ENCODE measurements at regions not wholly inside any gene's neighbourhood (a gene's known extent, or its start where the extent isn't known, plus 50 kb on each side); places are given as distances from the start of the nearest gene placed in this dataset.

DNA sequence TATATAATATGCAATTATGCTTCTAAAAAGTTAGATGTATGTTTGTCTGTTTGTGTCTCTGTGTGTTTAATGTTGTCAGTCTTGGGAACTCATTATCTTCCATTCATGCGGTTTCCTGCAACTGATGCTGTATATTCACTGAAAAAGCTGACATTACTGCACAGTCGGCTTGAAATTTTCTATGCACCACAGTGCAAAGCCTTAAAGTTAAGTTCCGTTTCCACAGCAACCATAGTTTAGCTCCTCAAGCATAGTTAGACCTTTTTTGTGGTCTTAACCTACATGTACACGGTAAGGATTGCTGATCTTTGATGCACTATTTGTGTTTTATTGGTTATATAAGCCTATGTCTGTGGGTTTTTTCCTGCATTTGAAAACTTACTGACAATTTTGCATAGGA lies 309.4 kb downstream of the KCNC2 start:
- TF ChIP-seq, protein P1, sequence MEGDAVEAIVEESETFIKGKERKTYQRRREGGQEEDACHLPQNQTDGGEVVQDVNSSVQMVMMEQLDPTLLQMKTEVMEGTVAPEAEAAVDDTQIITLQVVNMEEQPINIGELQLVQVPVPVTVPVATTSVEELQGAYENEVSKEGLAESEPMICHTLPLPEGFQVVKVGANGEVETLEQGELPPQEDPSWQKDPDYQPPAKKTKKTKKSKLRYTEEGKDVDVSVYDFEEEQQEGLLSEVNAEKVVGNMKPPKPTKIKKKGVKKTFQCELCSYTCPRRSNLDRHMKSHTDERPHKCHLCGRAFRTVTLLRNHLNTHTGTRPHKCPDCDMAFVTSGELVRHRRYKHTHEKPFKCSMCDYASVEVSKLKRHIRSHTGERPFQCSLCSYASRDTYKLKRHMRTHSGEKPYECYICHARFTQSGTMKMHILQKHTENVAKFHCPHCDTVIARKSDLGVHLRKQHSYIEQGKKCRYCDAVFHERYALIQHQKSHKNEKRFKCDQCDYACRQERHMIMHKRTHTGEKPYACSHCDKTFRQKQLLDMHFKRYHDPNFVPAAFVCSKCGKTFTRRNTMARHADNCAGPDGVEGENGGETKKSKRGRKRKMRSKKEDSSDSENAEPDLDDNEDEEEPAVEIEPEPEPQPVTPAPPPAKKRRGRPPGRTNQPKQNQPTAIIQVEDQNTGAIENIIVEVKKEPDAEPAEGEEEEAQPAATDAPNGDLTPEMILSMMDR (IDR thresholded peaks at IDR 0.05; ENCODE audit: insufficient read depth, low read length, poor library complexity, severe bottlenecking): no peak
- TF ChIP-seq EZH2phosphoT487 (conservative IDR thresholded peaks at IDR 0.05; ENCODE audit: low read length): no peak
